GM21619 (cell line): ENCODE measurements at regions not wholly inside any gene's neighbourhood (a gene's known extent, or its start where the extent isn't known, plus 50 kb on each side); places are given as distances from the start of the nearest gene placed in this dataset.

Source experiments
- ATAC-seq: cut with Tn5 transposase; IDR thresholded peaks from one replicate; pipeline ENCODE4 v1.9.1; 2021; ENCODE audit not compliant: unreplicated experiment

GRCh38 chr10:36126076-36126475, 484.0 kb upstream of the FZD8 start:
- ATAC-seq: no peak

- ATAC-seq: no peak
Observed at GRCh38 chr10:36119455-36119854, 477.4 kb upstream of the FZD8 start.

DNA sequence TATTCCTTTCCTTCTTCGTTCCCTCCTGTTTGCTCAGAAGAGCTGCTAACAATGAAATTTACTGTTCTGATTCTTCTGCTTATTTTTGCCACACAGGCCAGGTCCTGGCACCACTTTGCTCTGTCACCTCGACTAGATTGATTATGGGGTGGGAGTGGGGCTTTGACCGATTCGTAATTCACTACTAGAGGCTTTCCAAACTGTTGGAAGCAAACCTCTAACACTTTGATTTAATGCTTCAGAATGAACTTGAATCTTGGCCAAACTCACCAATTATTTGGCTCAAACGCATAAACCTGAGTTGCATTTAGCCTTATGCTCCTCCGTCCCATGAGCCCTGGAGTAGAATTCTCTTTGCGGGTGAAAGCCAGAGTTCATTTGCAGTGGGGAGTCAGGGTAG, 476.2 kb upstream of the FZD8 start:
- ATAC-seq: no peak

DNA sequence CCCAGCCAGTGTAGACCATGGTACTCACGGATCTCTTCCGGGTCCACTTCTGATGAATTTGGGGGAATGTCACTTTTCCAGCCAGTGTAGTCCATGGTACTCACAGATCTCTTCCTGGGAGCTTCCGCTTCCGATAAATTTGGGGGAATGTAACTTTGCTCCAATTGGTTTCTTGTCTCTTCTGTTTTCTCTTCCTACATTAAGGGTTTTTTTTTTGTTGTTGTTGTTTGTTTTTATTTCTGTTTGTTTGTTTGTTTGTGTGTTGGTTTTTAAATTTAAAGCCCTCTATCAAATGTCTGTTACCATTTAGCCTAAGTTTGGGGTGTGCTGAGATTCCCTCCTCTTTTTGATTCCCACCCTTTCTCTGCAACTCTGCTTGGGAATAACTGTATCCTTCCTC, 475.8 kb upstream of the FZD8 start:
- no peak for ATAC-seq

- ATAC-seq: no peak
Observed at GRCh38 chr10:36117231-36117630, 475.1 kb upstream of the FZD8 start.

- no peak for ATAC-seq
Observed at GRCh38 chr10:36116731-36117130, 474.6 kb upstream of the FZD8 start.

GRCh38 chr10:36116040-36116439, 473.9 kb upstream of the FZD8 start:
- no peak for ATAC-seq

- ATAC-seq: no peak
Observed at GRCh38 chr10:36115364-36115763, 473.3 kb upstream of the FZD8 start.

DNA sequence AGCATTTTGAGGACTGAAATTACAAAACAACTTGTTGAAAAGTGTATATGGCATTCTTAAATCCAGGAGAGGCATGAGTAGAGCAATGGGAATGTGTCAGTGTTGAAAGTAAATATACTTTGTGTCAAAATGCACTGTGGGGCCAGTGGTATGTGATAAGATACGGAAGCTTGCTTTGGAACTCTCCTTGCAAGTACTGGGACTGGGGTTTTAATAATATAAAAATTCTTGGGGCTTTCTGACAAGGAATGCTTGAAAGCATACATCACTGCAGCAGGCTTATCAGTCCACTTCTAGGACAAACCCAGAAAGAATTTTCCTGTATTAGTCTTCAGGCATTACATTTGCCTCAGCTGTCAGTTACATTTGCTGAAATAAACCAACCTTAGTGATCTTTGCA, 472.8 kb upstream of the FZD8 start:
- no peak for ATAC-seq

DNA sequence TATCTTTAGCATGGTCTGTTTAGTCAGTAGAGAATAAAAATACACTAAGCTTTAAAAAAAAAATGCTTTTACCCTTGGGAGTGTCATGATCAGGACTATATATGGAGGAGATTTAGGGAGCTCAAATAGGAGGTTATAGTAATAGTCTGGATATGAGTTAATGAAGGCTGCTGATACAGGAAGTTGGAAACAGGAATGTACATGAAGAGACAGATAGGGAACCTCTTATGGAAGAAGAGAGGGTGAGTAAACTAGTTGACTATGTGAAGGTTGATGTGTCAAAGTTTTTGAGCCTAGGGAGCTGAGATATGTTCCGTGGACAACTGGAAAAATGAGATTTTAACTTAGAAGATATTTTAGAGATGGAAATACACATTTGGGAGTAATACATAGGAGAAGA, 472.0 kb upstream of the FZD8 start:
- ATAC-seq: no peak

GRCh38 chr10:36111676-36112075, 469.6 kb upstream of the FZD8 start:
- no peak for ATAC-seq

- ATAC-seq: no peak
Observed at GRCh38 chr10:36110097-36110496, 468.0 kb upstream of the FZD8 start.

DNA sequence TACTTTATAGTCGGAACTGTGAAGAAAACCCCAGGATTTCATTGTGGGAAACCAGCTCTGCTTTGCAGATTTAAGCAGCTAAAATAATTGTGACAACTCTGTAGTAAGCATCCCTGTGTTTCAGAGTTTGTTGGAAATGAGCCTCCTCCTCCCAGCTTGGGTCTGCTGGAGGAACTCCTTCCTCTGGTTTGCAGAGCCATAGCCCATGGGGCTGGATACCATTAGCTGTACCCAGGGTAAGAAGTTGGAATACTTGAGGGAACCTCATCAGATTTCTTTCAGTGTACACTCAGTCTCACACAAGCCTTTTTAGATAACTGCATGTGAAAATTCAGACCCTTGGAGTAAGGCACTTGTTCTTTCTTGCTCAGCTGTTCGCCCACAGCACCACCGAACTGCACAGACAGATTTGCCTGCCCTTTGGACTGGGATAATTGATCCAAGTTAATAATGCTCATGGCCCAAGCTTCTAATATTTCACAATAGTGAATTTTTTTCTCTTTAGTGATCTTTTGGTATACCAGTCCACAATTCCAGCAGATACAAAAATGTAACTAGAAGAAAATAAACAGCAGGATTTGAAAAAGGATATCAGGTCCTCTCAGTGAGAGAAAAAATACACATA, 467.4 kb upstream of the FZD8 start:
- ATAC-seq: no peak

DNA sequence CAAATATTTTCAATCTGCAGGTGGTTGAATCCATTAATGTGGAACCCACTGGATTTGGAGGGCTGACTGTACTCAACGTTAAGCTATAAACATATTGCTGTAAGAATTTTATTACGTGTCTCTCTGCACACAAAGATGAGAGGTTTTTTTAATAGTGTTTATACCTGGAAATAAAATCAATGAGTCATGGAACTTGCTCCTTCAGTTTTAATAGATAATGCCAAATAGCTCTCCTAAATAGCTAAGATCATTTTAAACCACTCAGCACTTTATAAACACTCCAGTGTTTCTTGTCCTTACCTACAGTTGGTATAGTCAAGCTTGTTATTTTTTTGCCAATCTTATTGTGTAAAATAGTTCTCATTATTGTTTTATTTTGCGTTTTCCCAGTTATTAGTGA, 455.6 kb upstream of the FZD8 start:
- ATAC-seq: no peak

- no peak for ATAC-seq
Observed at GRCh38 chr10:36096576-36096975, 454.5 kb upstream of the FZD8 start.

- ATAC-seq: no peak
Observed at GRCh38 chr10:36094096-36094495, 452.0 kb upstream of the FZD8 start.

GRCh38 chr10:36092116-36092515, 450.0 kb upstream of the FZD8 start:
- ATAC-seq: no peak

DNA sequence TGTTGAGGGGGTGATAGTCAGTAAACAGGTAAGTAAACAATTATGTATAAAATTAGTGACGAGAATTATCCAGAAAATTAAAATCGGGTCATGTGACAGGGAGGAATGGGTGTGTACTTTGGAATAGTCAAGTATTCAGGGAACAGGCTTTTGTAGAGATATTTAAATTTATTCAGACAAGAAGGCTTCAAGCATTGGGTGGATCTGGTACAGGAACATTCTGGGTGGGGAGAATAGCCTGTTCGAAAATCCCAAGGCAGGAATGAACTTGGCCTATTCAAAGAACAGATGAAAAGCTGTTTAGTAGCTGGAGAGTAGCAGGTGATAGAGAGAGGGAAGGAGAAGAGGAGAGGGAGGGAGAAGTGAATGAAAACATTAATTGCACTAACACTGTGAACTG, 448.9 kb upstream of the FZD8 start:
- ATAC-seq: no peak

GRCh38 chr10:36089790-36090440, 447.8 kb upstream of the FZD8 start:
- ATAC-seq: no peak

DNA sequence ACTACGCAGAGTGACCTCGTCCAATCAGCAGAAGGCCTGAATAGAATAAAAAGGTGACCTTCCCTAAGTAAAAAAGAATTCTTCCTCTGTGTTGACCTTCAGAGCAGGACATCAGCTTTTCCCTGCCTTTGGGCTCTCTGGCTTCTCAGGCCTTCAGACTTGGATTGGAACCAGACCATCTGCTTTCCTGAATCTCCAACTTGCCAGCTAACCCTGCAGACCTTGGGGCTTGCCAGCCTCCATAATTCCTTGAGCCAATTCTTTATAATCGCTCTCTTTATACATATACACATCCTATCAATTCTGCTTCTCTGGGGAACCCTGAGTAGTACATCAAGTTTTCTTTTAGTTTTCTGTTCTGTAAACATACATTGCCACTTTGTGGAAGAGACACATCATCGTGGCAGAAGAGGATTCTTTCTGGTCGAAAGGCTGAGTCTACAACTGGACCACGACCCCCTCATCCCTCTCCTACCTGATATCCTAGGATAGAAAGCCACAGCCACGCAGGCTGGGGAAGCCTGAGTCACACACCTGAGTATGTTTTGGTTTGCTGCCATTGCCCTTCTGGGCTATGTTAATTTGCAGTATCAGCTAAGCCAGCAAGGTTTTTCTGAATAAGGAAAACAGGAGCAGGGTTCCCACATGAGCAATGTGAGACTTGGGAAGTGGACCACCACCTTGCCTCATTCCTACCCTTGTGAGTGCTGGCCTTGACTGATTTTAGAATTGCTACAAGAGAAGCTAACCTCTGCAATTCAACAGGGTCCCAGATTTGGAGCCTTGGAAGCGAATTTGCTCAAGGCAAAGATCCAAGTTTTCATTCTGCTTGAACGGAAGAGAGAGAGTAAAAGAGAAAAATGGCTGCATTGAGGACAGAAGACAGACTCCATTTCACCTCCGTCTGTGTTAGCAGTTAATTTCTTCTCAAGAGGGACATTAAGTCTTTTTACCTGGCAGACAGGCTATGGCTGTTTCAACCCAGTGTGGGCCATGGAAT, 445.2 kb upstream of the FZD8 start:
- no peak for ATAC-seq

DNA sequence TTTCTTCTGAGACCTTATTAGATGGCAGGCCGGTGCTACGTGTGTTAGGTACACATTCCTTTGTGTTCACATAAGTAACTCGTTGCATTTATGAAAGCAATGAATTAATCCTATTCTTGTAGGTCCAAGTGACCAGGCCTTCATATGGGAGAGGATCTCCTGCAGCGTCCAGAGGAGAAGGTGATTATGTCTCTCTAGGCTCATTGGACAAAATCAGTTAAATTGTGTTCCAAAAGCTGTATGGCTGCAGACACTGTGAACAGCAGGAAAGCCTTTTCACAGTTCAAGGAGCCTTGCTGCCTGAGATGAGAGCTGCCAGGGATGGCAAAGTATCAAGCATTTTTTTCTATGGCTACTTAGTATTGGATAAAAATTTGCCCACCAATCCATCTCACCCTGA, 433.1 kb upstream of the FZD8 start:
- no peak for ATAC-seq

DNA sequence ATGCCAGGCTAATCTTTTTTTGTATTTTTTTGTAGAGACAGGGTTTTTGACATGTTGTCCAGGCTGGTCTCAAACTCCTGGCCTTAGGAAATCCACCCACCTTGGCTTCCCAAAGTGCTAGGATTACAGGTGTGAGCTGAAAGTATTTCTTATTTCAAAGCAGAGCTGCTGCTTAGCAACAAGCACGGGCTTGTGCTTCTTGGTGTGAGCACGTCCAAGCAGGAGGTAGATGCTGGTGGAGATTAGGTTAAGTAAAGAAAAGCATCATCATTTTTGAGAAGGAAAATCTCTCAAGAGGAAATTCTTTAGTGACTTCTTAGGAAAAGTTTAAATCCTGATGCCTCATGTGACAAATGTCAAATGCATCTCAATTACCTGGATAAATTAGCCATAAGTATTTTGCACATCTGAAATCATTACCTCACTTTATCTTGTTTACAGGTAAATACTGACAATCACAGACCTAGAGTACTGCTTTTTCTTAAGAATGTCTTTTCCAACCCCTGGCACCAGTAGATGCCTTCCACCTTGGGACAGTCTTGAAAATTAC, 431.8 kb upstream of the FZD8 start:
- no peak for ATAC-seq
